ENCODE measurements at regions not wholly inside any gene's neighbourhood (a gene's known extent, or its start where the extent isn't known, plus 50 kb on each side); places are given as distances from the start of the nearest gene placed in this dataset.

- DNase-seq (ENCODE audit: low spot score): no peak
Measured at GRCh38 chr2:16275131-16275530, 334.8 kb downstream of the MYCN start.

- no peak for DNase-seq (ENCODE audit: low spot score)
Measured at GRCh38 chr2:16273111-16273510, 332.8 kb downstream of the MYCN start.

- DNase-seq (ENCODE audit: low spot score): no peak
Measured at GRCh38 chr2:16272038-16272788, 331.9 kb downstream of the MYCN start.

GRCh38 chr2:16271231-16271896, 331.0 kb downstream of the MYCN start:
- no peak for DNase-seq (ENCODE audit: low spot score)

GRCh38 chr2:16270441-16270840, 330.1 kb downstream of the MYCN start:
- DNase-seq (ENCODE audit: low spot score): no peak

- no peak for DNase-seq (ENCODE audit: low spot score)
Measured at GRCh38 chr2:16268301-16269000, 328.1 kb downstream of the MYCN start.

GRCh38 chr2:16266571-16266970, 326.2 kb downstream of the MYCN start:
- no peak for DNase-seq (ENCODE audit: low spot score)

- no peak for DNase-seq (ENCODE audit: low spot score)
Measured at GRCh38 chr2:16264931-16265540, 324.7 kb downstream of the MYCN start.

- no peak for DNase-seq (ENCODE audit: low spot score)
Measured at GRCh38 chr2:16264491-16264890, 324.1 kb downstream of the MYCN start.

GRCh38 chr2:16263241-16263890, 323.0 kb downstream of the MYCN start:
- no peak for DNase-seq (ENCODE audit: low spot score)

- DNase-seq (ENCODE audit: low spot score): no peak
Measured at GRCh38 chr2:16262526-16263178, 322.3 kb downstream of the MYCN start.

GRCh38 chr2:16261791-16262190, 321.4 kb downstream of the MYCN start:
- DNase-seq (ENCODE audit: low spot score): no peak

- DNase-seq (ENCODE audit: low spot score): no peak
Measured at GRCh38 chr2:16261071-16261470, 320.7 kb downstream of the MYCN start.

- DNase-seq (ENCODE audit: low spot score): no peak
Measured at GRCh38 chr2:16260041-16260830, 319.9 kb downstream of the MYCN start.

- no peak for DNase-seq (ENCODE audit: low spot score)
Measured at GRCh38 chr2:16259010-16259409, 318.7 kb downstream of the MYCN start.

GRCh38 chr2:16258350-16258749, 318.0 kb downstream of the MYCN start:
- DNase-seq (ENCODE audit: low spot score): no peak

- no peak for DNase-seq (ENCODE audit: low spot score)
Measured at GRCh38 chr2:16257322-16258028, 317.1 kb downstream of the MYCN start.

GRCh38 chr2:16256601-16257321, 316.4 kb downstream of the MYCN start:
- no peak for DNase-seq (ENCODE audit: low spot score)

- DNase-seq (ENCODE audit: low spot score): no peak
Measured at GRCh38 chr2:16255120-16255519, 314.8 kb downstream of the MYCN start.
